Adrenal gland (tissue), 9 donors: ENCODE measurements at regions not wholly inside any gene's neighbourhood (a gene's known extent, or its start where the extent isn't known, plus 50 kb on each side); places are given as distances from the start of the nearest gene placed in this dataset.

Experiments used
- DNase-seq, 7 donors: peaks; one replicate each; pipeline ENCODE4 v3.0.0-alpha.2; 2019 to 2020
- H3K27ac ChIP-seq, 5 donors: fragments of 200-600 bp; sonication (generic) in 4 of 5; 1 replicate in 3 of 5; 2 replicates in 2 of 5; pipeline versions ENCODE4 v1.5.1 to v1.8.0; 2016 to 2020; ENCODE audit warnings: mild to moderate bottlenecking in 1 of 5
- H3K27me3 ChIP-seq: fragments of 200-600 bp; 2 replicates; pipeline ENCODE4 v1.8.0; 2021
- H3K36me3 ChIP-seq, 2 donors: fragments of 200-600 bp; replicated peaks in 1 of 2; 1 replicate in 1 of 2; 2 replicates in 1 of 2; pipeline versions ENCODE4 v1.5.1 to v1.8.0; 2018 to 2022
- H3K4me1 ChIP-seq, 2 donors: fragments of 200-600 bp; replicated peaks in 1 of 2; 1 replicate in 1 of 2; 2 replicates in 1 of 2; pipeline versions ENCODE4 v1.5.1 to v1.8.0; 2018 to 2021
- H3K4me3 ChIP-seq, 4 donors: fragments of 200-600 bp; sonication (generic) in 3 of 4; one replicate each; pipeline ENCODE4 v1.5.1; 2016 to 2018
- H3K9me3 ChIP-seq, 3 donors: fragments of 200-600 bp; sonication (generic) in 1 of 3; replicated peaks in 1 of 3; 1 replicate in 2 of 3; 2 replicates in 1 of 3; pipeline versions ENCODE4 v1.5.1 to v1.8.0; 2016 to 2021
- POLR2A ChIP-seq, 2 donors: fragments of 450-650 bp; IDR thresholded peaks; one replicate each; pipeline ENCODE4 v1.6.1; 2017; ENCODE audit warnings: antibody characterized with exemption in 2 of 2, mild to moderate bottlenecking in 2 of 2, moderate library complexity in 1 of 2
- WGBS, 4 donors: extraction: QIAGEN DNeasy Blood & Tissue Kit in 2 of 4; methylation state at CpG; one replicate each; pipeline versions ENCODE4 v1.1.5 to v1.1.7; 2013 to 2017; 5-methylcytosine and 5-hydroxymethylcytosine counted together
- intact Hi-C, 2 donors: fragments of 100-400 bp; cut with DNase I; formaldehyde crosslinking; loops; one replicate each; pipeline versions ENCODE4 v1.14.1 to v1.15.0; 2022 to 2023
- TF ChIP-seq, protein P1 (sequence below), 6 experiments: fragments of 450-650 bp in 4 of 6; fragments of 200-600 bp in 2 of 6; sonication (generic) in 1 of 6; IDR thresholded peaks; 1 replicate in 5 of 6; 2 replicates in 1 of 6; pipeline versions ENCODE4 v1.5.1 to v1.8.0; 2016 to 2021; ENCODE audit warnings: antibody characterized with exemption in 6 of 6, mild to moderate bottlenecking in 2 of 6, moderate library complexity in 1 of 6
- donor health status: healthy with polysubstance abuse.
- donor health status: Bipolar disorder and iron deficiency.
- donor health status: DM: yes; HTN: yes; CAD: no.
- donor health status: DM: no; HTN: no; CAD: no.
- donor health status: DM: no; HTN: no; CAD: no.

DNA sequence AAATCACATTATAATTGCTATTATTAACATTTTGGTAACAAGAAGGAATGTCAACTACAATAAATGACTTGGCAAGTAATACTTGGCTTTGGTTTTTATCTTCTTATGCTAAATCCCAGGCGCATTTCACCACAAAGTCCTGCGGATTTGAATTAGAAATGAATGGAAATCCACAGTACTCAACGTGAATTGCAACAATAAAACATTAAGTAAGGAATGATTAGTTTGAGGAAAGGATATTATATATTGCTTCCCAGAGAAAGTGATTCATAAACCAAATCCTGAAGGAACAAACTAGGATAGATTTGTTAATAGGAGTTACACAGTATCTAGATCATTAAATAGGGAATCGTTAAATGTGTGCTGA lies 1089.7 kb downstream of the TRHDE start:
- Histone ChIP-seq H3K36me3 (no peaks in the 10 kb centered on the region), H3K27me3 (no peaks in the 10 kb centered on the region), H3K27ac (no peak overlapping the region), H3K4me1 (no peaks in the 10 kb centered on the region), H3K4me3 (no peak overlapping the region), H3K9me3 (no peaks in the 10 kb centered on the region)
- no peak for TF ChIP-seq POLR2A (IDR thresholded peaks at IDR 0.05)
- TF ChIP-seq, protein P1, sequence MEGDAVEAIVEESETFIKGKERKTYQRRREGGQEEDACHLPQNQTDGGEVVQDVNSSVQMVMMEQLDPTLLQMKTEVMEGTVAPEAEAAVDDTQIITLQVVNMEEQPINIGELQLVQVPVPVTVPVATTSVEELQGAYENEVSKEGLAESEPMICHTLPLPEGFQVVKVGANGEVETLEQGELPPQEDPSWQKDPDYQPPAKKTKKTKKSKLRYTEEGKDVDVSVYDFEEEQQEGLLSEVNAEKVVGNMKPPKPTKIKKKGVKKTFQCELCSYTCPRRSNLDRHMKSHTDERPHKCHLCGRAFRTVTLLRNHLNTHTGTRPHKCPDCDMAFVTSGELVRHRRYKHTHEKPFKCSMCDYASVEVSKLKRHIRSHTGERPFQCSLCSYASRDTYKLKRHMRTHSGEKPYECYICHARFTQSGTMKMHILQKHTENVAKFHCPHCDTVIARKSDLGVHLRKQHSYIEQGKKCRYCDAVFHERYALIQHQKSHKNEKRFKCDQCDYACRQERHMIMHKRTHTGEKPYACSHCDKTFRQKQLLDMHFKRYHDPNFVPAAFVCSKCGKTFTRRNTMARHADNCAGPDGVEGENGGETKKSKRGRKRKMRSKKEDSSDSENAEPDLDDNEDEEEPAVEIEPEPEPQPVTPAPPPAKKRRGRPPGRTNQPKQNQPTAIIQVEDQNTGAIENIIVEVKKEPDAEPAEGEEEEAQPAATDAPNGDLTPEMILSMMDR (IDR thresholded peaks at IDR 0.05): no peak
- no peak for DNase-seq
- intact Hi-C loops: no loop called here
- 59 to 74% (median 66%) methylated on average over 4 of the region's 4 CpGs for WGBS, 4 donors

DNA sequence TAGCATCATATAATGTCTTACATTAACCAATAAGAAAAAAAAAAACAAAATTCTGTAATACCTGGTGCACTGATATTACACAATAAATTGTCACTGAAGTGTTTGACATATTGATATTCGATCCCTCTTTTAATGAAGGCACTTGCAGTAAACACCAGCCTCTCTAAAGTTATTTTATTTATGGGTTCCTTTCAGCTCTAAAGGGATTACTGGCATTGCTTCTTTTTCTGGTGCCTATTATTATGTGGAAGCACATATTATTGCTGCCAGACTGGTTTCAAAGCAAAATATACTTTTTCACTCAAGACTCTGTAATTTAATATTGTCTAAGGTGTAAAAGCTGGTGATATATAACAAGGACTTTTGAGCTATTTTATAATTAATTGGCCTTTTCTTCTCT lies 1090.5 kb downstream of the TRHDE start:
- Histone ChIP-seq H3K36me3 (no peaks in the 10 kb centered on the region), H3K27me3 (no peaks in the 10 kb centered on the region), H3K4me3 (no peak overlapping the region), H3K27ac (no peak overlapping the region), H3K9me3 (no peaks in the 10 kb centered on the region), H3K4me1 (no peaks in the 10 kb centered on the region)
- TF ChIP-seq, protein P1 (IDR thresholded peaks at IDR 0.05): no peak
- TF ChIP-seq POLR2A (IDR thresholded peaks at IDR 0.05): no peak
- intact Hi-C loops: no loop called here
- DNase-seq: no peak
- 70 to 80% (median 74%) methylated on average over 1 of the region's 1 CpG for WGBS, 4 donors

DNA sequence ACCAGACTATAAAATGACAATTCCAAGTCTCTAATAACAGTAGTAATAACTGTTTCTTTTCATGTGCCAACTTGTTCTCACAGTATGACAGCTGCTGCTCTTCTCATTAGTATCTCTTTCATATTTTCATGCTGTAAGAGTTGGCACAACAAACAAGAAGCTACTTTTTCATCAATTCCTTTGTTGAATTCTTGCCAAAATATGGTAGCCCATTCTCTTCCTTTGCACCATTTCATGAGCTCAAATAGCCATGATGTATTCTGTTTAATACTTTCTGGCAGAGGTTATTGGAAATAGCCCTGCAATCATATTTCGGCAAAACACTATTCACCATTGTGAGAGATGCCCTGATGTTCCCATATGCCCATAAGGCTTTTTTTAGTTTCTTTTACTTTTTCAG lies 1100.7 kb downstream of the TRHDE start:
- 88 to 98% (median 92%) methylated on average over 1 of the region's 1 CpG for WGBS, 4 donors
- H3K27me3 ChIP-seq: no peaks in the 10 kb centered on the region
- TF ChIP-seq, protein P1 (IDR thresholded peaks at IDR 0.05): no peak
- TF ChIP-seq POLR2A (IDR thresholded peaks at IDR 0.05): no peak
- DNase-seq: no peak
- intact Hi-C loops: no loop called here
- H3K4me1 ChIP-seq: no peaks in the 10 kb centered on the region
- H3K9me3 ChIP-seq: peaks cover 0 to 8% (median 0%) of the 10 kb centered on the region in 3 donors
- H3K27ac ChIP-seq: no peak overlapping the region
- no peak overlapping the region for H3K4me3 ChIP-seq
- no peaks in the 10 kb centered on the region for H3K36me3 ChIP-seq

DNA sequence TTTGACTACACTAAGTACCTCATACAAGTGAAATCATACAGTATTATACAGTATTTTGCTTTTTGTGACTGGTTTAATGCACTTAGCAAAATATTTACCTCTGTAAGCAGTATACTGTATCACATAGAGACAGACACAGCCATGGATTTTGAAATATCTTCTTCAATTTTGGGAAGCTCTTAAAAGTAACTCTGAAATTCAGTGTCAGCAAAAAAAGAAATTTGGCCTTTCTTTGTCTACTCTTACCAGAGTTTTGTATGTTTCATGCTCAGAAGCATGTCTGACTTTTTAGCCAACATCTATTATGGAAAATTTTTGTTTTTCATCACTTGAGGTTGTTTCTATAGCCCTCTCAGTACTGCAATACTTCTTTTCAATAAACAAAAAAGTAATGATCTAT lies 1102.2 kb downstream of the TRHDE start:
- no peak for TF ChIP-seq POLR2A (IDR thresholded peaks at IDR 0.05)
- TF ChIP-seq, protein P1 (IDR thresholded peaks at IDR 0.05): no peak
- no peaks in the 10 kb centered on the region for H3K36me3 ChIP-seq
- peaks cover 0 to 8% (median 0%) of the 10 kb centered on the region in 3 donors for H3K9me3 ChIP-seq
- H3K4me3 ChIP-seq: no peak overlapping the region
- intact Hi-C loops: no loop called here
- no peaks in the 10 kb centered on the region for H3K27me3 ChIP-seq
- H3K4me1 ChIP-seq: no peaks in the 10 kb centered on the region
- no peak overlapping the region for H3K27ac ChIP-seq
- no peak for DNase-seq
